ENCODE measurements at regions not wholly inside any gene's neighbourhood (a gene's known extent, or its start where the extent isn't known, plus 50 kb on each side); places are given as distances from the start of the nearest gene placed in this dataset.
"Not testable (repeated sequence)": the region's sequence is repeated elsewhere in the genome, so short reads cannot be mapped to it uniquely, and the experiment has no call there.

DNA sequence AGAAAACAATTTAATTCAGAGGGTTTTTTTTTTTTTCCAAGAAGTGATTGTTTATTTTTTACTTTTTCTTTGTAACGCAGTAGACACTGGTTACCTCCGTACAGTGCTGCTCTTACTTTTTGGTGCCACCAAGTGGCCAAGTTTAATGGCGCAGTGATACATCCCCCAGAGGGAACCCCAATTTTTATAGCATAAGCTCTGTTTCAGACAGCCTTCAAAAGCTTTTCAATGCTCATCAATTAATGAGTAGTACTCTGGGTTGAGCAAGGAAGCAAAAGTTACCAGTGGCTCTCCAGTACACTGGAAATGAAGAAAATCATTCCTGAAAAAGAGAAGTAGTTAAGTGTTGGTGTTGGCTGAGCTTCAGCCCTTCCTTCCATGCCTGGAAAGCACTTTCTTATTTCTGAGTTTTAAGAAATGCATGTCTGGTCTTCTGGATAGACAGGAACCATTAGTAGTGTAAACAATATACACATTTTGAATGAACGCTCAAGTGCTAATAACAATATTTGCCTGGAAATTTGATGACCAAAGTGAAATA lies 129.1 kb upstream of the SMLR1 start:
- no peak for DNase-seq (ENCODE audit: low read depth)
- TF ChIP-seq, protein P1, sequence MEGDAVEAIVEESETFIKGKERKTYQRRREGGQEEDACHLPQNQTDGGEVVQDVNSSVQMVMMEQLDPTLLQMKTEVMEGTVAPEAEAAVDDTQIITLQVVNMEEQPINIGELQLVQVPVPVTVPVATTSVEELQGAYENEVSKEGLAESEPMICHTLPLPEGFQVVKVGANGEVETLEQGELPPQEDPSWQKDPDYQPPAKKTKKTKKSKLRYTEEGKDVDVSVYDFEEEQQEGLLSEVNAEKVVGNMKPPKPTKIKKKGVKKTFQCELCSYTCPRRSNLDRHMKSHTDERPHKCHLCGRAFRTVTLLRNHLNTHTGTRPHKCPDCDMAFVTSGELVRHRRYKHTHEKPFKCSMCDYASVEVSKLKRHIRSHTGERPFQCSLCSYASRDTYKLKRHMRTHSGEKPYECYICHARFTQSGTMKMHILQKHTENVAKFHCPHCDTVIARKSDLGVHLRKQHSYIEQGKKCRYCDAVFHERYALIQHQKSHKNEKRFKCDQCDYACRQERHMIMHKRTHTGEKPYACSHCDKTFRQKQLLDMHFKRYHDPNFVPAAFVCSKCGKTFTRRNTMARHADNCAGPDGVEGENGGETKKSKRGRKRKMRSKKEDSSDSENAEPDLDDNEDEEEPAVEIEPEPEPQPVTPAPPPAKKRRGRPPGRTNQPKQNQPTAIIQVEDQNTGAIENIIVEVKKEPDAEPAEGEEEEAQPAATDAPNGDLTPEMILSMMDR (IDR thresholded peaks at IDR 0.05; ENCODE audit: control insufficient read depth, insufficient read depth, low read depth, low read length, missing control alignments) = peak; percentile 83
- H3K4me3 ChIP-seq (ENCODE audit: control insufficient read depth, low read depth, low read length) = no peak overlapping the region

DNA sequence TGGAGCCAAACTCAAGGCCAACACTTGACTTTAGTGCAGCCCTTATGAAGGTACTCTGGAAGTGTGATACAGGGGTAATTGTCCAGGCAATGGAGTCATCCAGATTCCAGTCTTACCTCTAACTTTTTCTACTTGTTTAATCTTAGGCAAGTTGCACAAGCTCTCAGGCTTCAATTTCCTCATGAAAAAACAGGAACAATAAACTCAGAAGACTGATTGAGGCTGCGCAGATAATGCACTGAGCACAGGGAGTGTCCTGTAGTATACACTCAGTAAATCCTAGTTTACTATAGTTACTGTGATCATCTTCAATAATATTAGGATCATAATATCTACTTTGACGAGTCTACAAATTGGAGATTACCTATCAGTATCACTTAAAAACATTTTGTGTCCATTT lies 127.5 kb upstream of the SMLR1 start:
- DNase-seq (ENCODE audit: low read depth) = no peak
- no peak overlapping the region for H3K4me3 ChIP-seq (ENCODE audit: control insufficient read depth, low read depth, low read length)
- TF ChIP-seq, protein P1 (IDR thresholded peaks at IDR 0.05; ENCODE audit: control insufficient read depth, insufficient read depth, low read depth, low read length, missing control alignments) = no peak

DNA sequence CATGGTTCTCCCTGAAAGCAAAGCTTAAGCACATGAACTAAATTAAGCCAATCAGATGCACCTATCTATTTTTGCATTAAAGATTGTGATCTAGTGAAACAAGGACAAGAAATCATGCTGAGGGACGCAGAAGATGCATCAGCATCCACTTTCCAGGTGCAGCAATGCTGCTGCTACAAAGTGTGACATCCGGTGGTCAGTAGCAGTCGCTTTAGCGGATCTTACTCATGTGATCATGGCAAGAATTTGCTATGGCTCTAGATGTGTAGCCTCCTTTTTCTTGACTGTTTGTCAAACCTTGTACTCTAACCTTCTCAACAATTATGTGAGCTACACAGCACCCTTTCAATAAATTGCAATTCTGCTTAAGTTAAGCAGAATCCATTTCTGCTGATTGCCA lies 126.8 kb upstream of the SMLR1 start:
- no peak for DNase-seq (ENCODE audit: low read depth)
- H3K4me3 ChIP-seq (ENCODE audit: control insufficient read depth, low read depth, low read length) = no peak overlapping the region
- TF ChIP-seq, protein P1 (IDR thresholded peaks at IDR 0.05; ENCODE audit: control insufficient read depth, insufficient read depth, low read depth, low read length, missing control alignments) = no peak

DNA sequence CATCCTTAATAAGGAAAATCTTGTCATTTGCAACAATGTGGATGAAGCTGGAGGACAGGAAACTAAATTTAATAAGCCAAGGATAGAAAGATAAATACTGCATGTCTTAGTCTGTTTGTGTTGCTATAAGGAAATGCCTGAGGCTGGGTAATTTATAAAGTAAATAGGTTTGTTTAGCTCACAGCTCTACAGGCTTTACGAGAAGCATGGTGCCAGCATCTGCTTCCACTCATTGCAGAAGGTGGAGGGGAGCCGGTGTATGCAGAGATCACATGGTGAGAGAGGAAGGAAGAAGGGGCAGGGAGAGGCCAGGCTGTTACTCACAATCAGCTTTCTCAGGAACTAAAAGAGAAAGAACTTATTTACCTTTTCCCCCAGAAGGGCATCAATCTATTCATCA lies 118.9 kb upstream of the SMLR1 start:
- TF ChIP-seq, protein P1 (IDR thresholded peaks at IDR 0.05; ENCODE audit: control insufficient read depth, insufficient read depth, low read depth, low read length, missing control alignments) = no peak
- peak; percentile 32 for DNase-seq (ENCODE audit: low read depth)
- no peak overlapping the region for H3K4me3 ChIP-seq (ENCODE audit: control insufficient read depth, low read depth, low read length)

DNA sequence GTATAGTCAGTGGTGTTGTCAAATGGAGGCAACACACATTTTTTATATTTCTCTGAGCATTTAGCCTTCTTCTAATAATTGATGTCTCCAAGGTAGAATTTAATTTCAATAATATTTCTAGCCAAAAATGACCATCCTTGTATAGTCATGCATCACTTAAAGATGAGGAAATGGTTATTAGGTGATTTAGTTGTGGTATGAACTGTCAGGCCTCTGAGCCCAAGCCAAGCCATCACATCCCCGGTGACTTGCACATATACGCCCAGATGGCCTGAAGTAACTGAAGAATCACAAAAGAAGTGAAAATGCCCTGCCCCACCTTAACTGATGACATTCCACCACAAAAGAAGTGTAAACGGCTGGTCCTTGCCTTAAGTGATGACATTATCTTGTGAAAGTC lies 115.6 kb upstream of the SMLR1 start:
- not testable (repeated sequence) for DNase-seq (ENCODE audit: low read depth); H3K4me3 ChIP-seq (ENCODE audit: control insufficient read depth, low read depth, low read length)

DNA sequence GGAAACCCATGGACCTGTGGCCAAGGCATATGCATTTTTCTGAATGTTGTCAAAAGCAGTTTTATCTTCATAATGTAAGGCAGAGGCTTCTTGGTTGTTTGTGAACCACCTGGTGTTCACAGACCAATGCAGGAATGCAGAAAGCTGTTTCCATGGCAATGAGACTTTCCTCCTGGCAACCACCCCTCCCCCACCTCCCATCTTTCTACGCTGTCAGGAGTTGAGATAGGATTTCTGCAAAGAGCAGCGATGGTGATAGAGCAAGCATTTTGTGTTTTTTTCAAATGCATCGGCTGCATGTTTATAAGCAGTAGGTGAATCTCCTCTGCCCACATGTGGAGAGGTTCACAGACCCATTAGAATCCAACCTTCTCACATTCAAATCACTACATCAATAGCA lies 114.1 kb upstream of the SMLR1 start:
- no peak overlapping the region for H3K4me3 ChIP-seq (ENCODE audit: control insufficient read depth, low read depth, low read length)
- no peak for DNase-seq (ENCODE audit: low read depth)
- TF ChIP-seq, protein P1 (IDR thresholded peaks at IDR 0.05; ENCODE audit: control insufficient read depth, insufficient read depth, low read depth, low read length, missing control alignments) = no peak

DNA sequence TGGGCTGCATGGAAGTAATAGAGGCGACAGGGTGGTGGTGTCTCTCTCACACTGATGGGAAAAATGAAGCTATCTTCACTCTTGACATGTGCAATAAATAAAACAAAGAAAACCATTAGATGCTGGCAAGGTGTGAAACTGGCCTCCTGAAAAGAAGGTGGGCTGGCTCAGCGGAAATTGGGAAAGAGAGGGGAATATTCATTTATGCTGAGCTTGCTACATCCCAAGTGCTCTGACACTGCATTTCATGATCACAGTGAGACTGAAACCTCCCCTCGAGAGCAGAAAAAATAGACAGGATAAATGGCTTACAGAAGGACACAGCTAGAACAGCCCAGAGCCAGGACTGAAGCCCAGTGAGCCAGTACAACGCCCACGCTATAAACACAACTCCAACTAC lies 112.1 kb upstream of the SMLR1 start:
- no peak overlapping the region for H3K4me3 ChIP-seq (ENCODE audit: control insufficient read depth, low read depth, low read length)
- DNase-seq (ENCODE audit: low read depth) = no peak
- TF ChIP-seq, protein P1 (IDR thresholded peaks at IDR 0.05; ENCODE audit: control insufficient read depth, insufficient read depth, low read depth, low read length, missing control alignments) = no peak

Data from AG09309 (cell line).